ENCODE measurements at regions not wholly inside any gene's neighbourhood (a gene's known extent, or its start where the extent isn't known, plus 50 kb on each side); places are given as distances from the start of the nearest gene placed in this dataset.

DNA sequence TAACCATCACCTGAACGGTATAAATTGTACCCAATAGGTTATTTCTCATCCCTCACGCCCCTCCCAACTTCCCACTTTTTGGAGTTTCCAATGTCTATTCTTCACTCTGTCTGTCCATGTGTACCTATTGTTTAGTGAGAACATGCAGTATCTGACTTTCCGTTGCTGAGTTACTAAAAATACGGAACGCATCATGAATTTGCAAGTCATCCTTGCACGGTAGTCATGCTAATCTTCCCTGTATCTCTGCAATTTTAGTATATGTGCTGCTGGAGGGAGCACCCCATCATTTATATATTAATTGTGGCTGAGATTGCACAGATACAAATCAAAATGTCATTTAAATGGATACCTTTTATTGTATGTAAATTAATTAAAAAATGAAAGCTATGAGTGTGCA, 75.7 kb upstream of the SFMBT2 start:
- Histone ChIP-seq H3K4me1 (ENCODE audit: control insufficient read depth, insufficient read depth, low read length) (peaks cover 9% of the 10 kb centered on the region), H3K27me3 (ENCODE audit: control insufficient read depth, insufficient read depth, low read length) (no peaks in the 10 kb centered on the region), H3K9me3 (ENCODE audit: control insufficient read depth, insufficient read depth, low read length) (no peaks in the 10 kb centered on the region)

GRCh38 chr10:7485799-7486198, 75.0 kb upstream of the SFMBT2 start:
- Histone ChIP-seq H3K27me3 (ENCODE audit: control insufficient read depth, insufficient read depth, low read length) (no peaks in the 10 kb centered on the region), H3K4me3 (ENCODE audit: low read depth, low read length) (no peak overlapping the region), H3K4me1 (ENCODE audit: control insufficient read depth, insufficient read depth, low read length) (peaks cover 9% of the 10 kb centered on the region), H3K36me3 (ENCODE audit: control insufficient read depth, insufficient read depth, low read length) (no peaks in the 10 kb centered on the region), H3K9ac (ENCODE audit: low read depth, low read length) (no peak overlapping the region), H3K9me3 (ENCODE audit: control insufficient read depth, insufficient read depth, low read length) (no peaks in the 10 kb centered on the region)

More for the DNA sequence above, 75.7 kb upstream of the SFMBT2 start:
- Histone ChIP-seq H3K4me3 (ENCODE audit: low read depth, low read length) (no peak overlapping the region), H3K9ac (ENCODE audit: low read depth, low read length) (no peak overlapping the region), H3K36me3 (ENCODE audit: control insufficient read depth, insufficient read depth, low read length) (no peaks in the 10 kb centered on the region)

DNA sequence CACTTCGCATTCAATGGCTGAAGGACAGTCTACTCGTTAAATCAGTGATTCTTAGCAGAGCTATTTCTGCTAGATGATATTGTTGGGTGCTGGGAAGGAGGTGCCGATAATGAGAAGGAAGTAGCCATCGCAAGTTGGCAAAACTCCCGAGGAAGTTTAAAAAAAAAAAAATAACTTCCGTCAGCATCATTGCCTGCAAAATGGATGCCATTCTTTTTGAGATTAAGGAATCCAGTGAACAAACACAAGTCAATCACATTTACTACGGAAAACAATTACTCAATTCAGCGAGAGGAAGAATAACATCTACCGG, 74.4 kb upstream of the SFMBT2 start:
- Histone ChIP-seq H3K27me3 (ENCODE audit: control insufficient read depth, insufficient read depth, low read length) (no peaks in the 10 kb centered on the region), H3K9me3 (ENCODE audit: control insufficient read depth, insufficient read depth, low read length) (no peaks in the 10 kb centered on the region), H3K4me1 (ENCODE audit: control insufficient read depth, insufficient read depth, low read length) (peaks cover 9% of the 10 kb centered on the region), H3K36me3 (ENCODE audit: control insufficient read depth, insufficient read depth, low read length) (no peaks in the 10 kb centered on the region), H3K9ac (ENCODE audit: low read depth, low read length) (no peak overlapping the region), H3K4me3 (ENCODE audit: low read depth, low read length) (no peak overlapping the region)

GRCh38 chr10:7484456-7485243, 73.8 kb upstream of the SFMBT2 start:
- no peak overlapping the region for H3K9ac ChIP-seq (ENCODE audit: low read depth, low read length)
- no peaks in the 10 kb centered on the region for H3K9me3 ChIP-seq (ENCODE audit: control insufficient read depth, insufficient read depth, low read length)
- H3K4me1 ChIP-seq (ENCODE audit: control insufficient read depth, insufficient read depth, low read length): peaks cover 9% of the 10 kb centered on the region
- no peaks in the 10 kb centered on the region for H3K27me3 ChIP-seq (ENCODE audit: control insufficient read depth, insufficient read depth, low read length)
- H3K36me3 ChIP-seq (ENCODE audit: control insufficient read depth, insufficient read depth, low read length): no peaks in the 10 kb centered on the region
- H3K4me3 ChIP-seq (ENCODE audit: low read depth, low read length): no peak overlapping the region

GRCh38 chr10:7483848-7484247, 73.0 kb upstream of the SFMBT2 start:
- Histone ChIP-seq H3K4me3 (ENCODE audit: low read depth, low read length) (no peak overlapping the region), H3K4me1 (ENCODE audit: control insufficient read depth, insufficient read depth, low read length) (peaks cover 9% of the 10 kb centered on the region), H3K27me3 (ENCODE audit: control insufficient read depth, insufficient read depth, low read length) (no peaks in the 10 kb centered on the region), H3K36me3 (ENCODE audit: control insufficient read depth, insufficient read depth, low read length) (no peaks in the 10 kb centered on the region), H3K9ac (ENCODE audit: low read depth, low read length) (no peak overlapping the region), H3K9me3 (ENCODE audit: control insufficient read depth, insufficient read depth, low read length) (no peaks in the 10 kb centered on the region)

GRCh38 chr10:7482992-7483391, 72.2 kb upstream of the SFMBT2 start:
- H3K4me1 ChIP-seq (ENCODE audit: control insufficient read depth, insufficient read depth, low read length): peaks cover 9% of the 10 kb centered on the region
- H3K9ac ChIP-seq (ENCODE audit: low read depth, low read length): no peak overlapping the region
- H3K9me3 ChIP-seq (ENCODE audit: control insufficient read depth, insufficient read depth, low read length): no peaks in the 10 kb centered on the region

DNA sequence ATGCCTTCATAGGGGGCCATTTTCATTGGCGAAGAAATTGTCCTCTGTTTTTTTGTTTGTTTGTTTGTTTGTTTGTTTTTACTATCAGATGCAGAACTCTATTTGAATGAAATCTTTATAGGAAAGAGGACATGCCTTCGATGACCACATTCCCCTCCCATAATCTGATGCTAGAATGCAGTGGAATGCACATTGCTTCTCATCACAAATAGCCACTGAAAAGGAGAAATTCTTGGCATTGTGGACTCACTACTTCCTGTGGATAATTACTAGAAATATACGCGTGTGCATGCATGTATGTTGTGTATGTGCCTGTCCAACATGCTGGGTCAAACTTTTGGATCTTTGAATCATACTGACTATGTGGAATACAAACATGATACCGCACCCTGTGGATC, 70.5 kb upstream of the SFMBT2 start:
- H3K9me3 ChIP-seq (ENCODE audit: control insufficient read depth, insufficient read depth, low read length): no peaks in the 10 kb centered on the region
- no peaks in the 10 kb centered on the region for H3K27me3 ChIP-seq (ENCODE audit: control insufficient read depth, insufficient read depth, low read length)
- peaks cover 9% of the 10 kb centered on the region for H3K4me1 ChIP-seq (ENCODE audit: control insufficient read depth, insufficient read depth, low read length)
- no peak overlapping the region for H3K9ac ChIP-seq (ENCODE audit: low read depth, low read length)
- no peak overlapping the region for H3K4me3 ChIP-seq (ENCODE audit: low read depth, low read length)
- H3K36me3 ChIP-seq (ENCODE audit: control insufficient read depth, insufficient read depth, low read length): no peaks in the 10 kb centered on the region

More at GRCh38 chr10:7482992-7483391, 72.2 kb upstream of the SFMBT2 start:
- Histone ChIP-seq H3K36me3 (ENCODE audit: control insufficient read depth, insufficient read depth, low read length) (no peaks in the 10 kb centered on the region), H3K27me3 (ENCODE audit: control insufficient read depth, insufficient read depth, low read length) (no peaks in the 10 kb centered on the region), H3K4me3 (ENCODE audit: low read depth, low read length) (no peak overlapping the region)

- no peak overlapping the region for H3K9ac ChIP-seq (ENCODE audit: low read depth, low read length)
- H3K4me3 ChIP-seq (ENCODE audit: low read depth, low read length): no peak overlapping the region
- H3K27me3 ChIP-seq (ENCODE audit: control insufficient read depth, insufficient read depth, low read length): no peaks in the 10 kb centered on the region
These were observed 70.0 kb upstream of the SFMBT2 start for GRCh38 chr10:7480742-7481367.

GRCh38 chr10:7479861-7480598, 69.2 kb upstream of the SFMBT2 start:
- Histone ChIP-seq H3K9ac (ENCODE audit: low read depth, low read length) (no peak overlapping the region), H3K4me1 (ENCODE audit: control insufficient read depth, insufficient read depth, low read length) (peaks cover 7% of the 10 kb centered on the region), H3K9me3 (ENCODE audit: control insufficient read depth, insufficient read depth, low read length) (no peaks in the 10 kb centered on the region), H3K4me3 (ENCODE audit: low read depth, low read length) (no peak overlapping the region), H3K27me3 (ENCODE audit: control insufficient read depth, insufficient read depth, low read length) (no peaks in the 10 kb centered on the region), H3K36me3 (ENCODE audit: control insufficient read depth, insufficient read depth, low read length) (no peaks in the 10 kb centered on the region)

More at GRCh38 chr10:7480742-7481367, 70.0 kb upstream of the SFMBT2 start:
- Histone ChIP-seq H3K9me3 (ENCODE audit: control insufficient read depth, insufficient read depth, low read length) (no peaks in the 10 kb centered on the region), H3K4me1 (ENCODE audit: control insufficient read depth, insufficient read depth, low read length) (peaks cover 9% of the 10 kb centered on the region), H3K36me3 (ENCODE audit: control insufficient read depth, insufficient read depth, low read length) (no peaks in the 10 kb centered on the region)

DNA sequence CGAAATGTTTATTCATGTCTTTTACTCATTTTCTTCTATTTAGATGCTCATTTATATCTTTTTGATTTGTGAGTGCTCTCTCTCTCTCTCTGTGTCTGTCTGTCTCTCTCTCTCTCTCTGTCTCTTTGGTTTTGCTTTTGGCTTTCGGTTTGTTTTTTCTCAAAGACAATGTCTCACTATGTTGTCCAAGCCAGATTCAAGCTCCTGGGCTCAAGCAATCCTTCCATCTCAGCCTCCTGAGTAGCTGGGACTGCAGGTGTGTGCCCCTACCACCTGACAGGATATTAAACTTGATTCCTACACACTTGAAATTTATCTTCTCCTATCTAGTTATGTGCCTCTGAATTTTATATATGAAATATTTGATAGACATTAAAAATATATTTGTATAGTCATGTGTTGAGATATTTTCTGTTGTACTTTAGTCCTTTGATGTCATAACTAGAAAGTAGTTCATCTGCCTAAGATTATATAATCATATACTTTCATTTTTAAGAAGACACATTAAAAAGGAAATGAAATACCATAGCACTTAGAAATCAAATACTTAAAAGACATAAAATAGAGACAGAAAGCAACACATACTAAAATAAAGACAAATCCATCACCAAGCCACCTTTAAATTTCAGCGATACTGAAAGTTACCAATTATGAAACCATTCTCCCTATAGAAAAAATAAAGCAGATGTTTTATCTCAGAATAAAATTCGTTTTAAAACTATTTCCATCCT, 68.1 kb upstream of the SFMBT2 start:
- Histone ChIP-seq H3K9ac (ENCODE audit: low read depth, low read length) (no peak overlapping the region), H3K36me3 (ENCODE audit: control insufficient read depth, insufficient read depth, low read length) (no peaks in the 10 kb centered on the region), H3K27me3 (ENCODE audit: control insufficient read depth, insufficient read depth, low read length) (no peaks in the 10 kb centered on the region), H3K9me3 (ENCODE audit: control insufficient read depth, insufficient read depth, low read length) (no peaks in the 10 kb centered on the region), H3K4me3 (ENCODE audit: low read depth, low read length) (no peak overlapping the region), H3K4me1 (ENCODE audit: control insufficient read depth, insufficient read depth, low read length) (no peaks in the 10 kb centered on the region)

DNA sequence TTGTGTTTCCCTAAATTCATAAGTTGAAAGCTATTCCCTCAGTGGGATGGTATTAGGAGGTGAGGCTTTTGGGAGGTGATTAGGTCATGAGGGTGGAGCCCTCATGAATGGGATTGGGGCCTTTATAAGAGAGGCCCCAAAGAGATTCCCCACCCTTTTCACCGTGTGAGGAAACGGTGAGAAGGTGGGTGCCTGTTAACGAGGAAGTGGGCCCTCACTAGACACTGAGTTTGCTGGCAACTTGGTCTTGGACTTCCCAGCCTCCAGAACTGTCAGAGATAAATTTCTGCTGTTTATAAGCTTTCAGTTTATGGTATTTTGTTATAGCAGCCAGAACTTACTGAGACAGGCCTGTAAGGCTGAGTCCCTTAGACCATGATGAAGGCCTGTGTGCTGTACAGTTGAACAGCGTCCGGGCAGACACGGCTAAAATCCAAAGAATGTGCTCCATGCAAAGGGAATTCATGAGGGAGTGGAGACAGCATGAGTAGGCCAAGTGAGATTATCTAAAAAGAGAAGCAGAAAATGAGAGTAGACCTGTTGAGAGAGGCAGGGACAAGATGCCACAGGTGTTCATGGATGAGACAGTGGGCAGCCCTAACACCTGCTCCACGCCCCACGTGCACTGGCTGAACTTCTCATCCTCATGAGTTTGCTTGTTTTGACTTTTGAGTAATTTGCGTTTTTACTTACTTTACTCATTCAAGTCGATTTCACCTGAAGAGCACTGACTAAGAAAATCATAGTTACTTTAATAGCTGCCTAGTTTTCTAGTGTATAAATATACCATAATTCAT, 66.9 kb upstream of the SFMBT2 start:
- no peak overlapping the region for H3K4me3 ChIP-seq (ENCODE audit: low read depth, low read length)
- H3K9ac ChIP-seq (ENCODE audit: low read depth, low read length): no peak overlapping the region
- no peaks in the 10 kb centered on the region for H3K27me3 ChIP-seq (ENCODE audit: control insufficient read depth, insufficient read depth, low read length)
- no peaks in the 10 kb centered on the region for H3K4me1 ChIP-seq (ENCODE audit: control insufficient read depth, insufficient read depth, low read length)
- H3K36me3 ChIP-seq (ENCODE audit: control insufficient read depth, insufficient read depth, low read length): no peaks in the 10 kb centered on the region
- no peaks in the 10 kb centered on the region for H3K9me3 ChIP-seq (ENCODE audit: control insufficient read depth, insufficient read depth, low read length)
